ENCODE measurements at regions not wholly inside any gene's neighbourhood (a gene's known extent, or its start where the extent isn't known, plus 50 kb on each side); places are given as distances from the start of the nearest gene placed in this dataset.
"Not testable (repeated sequence)": the region's sequence is repeated elsewhere in the genome, so short reads cannot be mapped to it uniquely, and the experiment has no call there.

DNA sequence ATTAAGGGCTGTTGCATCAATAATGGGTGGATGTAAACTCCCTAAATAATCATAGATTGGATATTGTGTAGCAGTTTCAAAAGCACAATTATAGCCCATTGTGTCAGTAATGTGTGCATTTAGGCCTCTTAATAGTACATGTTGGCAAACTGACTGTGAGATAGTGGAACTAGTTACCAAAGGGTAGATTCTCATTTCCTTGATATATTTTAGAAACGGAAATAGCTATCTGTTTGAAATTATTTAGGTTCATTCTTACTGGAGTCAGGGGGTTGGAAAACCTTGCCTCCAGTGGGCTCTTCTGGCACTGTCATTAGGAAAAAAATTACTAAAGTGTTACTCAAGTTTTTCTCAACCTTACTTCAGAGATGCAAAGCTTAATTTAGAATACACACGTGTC, 1074.9 kb downstream of the PCDH17 start:
- no peak overlapping the region for H3K27ac ChIP-seq
- ATAC-seq (ENCODE audit: low FRiP score in 2 of 2): no peak
- TF ChIP-seq EP300 (IDR thresholded peaks at IDR 0.05): no peak
- TF ChIP-seq POLR2AphosphoS5 (IDR thresholded peaks at IDR 0.05): no peak
- TF ChIP-seq, protein P1, sequence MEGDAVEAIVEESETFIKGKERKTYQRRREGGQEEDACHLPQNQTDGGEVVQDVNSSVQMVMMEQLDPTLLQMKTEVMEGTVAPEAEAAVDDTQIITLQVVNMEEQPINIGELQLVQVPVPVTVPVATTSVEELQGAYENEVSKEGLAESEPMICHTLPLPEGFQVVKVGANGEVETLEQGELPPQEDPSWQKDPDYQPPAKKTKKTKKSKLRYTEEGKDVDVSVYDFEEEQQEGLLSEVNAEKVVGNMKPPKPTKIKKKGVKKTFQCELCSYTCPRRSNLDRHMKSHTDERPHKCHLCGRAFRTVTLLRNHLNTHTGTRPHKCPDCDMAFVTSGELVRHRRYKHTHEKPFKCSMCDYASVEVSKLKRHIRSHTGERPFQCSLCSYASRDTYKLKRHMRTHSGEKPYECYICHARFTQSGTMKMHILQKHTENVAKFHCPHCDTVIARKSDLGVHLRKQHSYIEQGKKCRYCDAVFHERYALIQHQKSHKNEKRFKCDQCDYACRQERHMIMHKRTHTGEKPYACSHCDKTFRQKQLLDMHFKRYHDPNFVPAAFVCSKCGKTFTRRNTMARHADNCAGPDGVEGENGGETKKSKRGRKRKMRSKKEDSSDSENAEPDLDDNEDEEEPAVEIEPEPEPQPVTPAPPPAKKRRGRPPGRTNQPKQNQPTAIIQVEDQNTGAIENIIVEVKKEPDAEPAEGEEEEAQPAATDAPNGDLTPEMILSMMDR (IDR thresholded peaks at IDR 0.05): no peak
- TF ChIP-seq POLR2A (IDR thresholded peaks at IDR 0.05): no peak
- H3K4me3 ChIP-seq: no peak overlapping the region
- 77% methylated on average over 2 of the region's 2 CpGs for WGBS, 2 donors
- no peaks in the 10 kb centered on the region for H3K4me1 ChIP-seq
- DNase-seq: no peak
- no peaks in the 10 kb centered on the region for H3K27me3 ChIP-seq
- no peaks in the 10 kb centered on the region for H3K9me3 ChIP-seq
- H3K36me3 ChIP-seq: no peaks in the 10 kb centered on the region

DNA sequence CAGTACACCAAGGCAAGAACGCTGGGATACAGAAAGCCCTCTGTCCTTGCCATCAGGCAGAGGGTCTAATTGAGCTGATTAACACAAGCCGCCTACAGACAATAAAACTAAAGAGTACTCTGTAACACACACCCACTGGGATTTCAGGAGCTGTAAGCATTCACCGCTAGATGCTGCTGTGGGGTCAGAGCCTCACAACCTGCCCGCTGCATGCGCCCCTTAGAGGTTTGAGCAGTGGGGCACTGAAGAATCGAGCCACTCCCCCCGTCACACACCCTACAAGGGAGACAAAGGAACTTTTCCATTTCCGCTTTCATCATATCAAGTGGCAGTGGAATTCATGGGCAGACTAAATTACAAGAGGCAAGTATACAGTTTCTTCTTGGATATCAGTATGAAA, 1080.6 kb downstream of the PCDH17 start:
- Histone ChIP-seq H3K27me3 (no peaks in the 10 kb centered on the region), H3K27ac (no peak overlapping the region), H3K36me3 (no peaks in the 10 kb centered on the region), H3K9me3 (no peaks in the 10 kb centered on the region), H3K4me3 (no peak overlapping the region), H3K4me1 (no peaks in the 10 kb centered on the region)
- no peak for ATAC-seq (ENCODE audit: low FRiP score in 2 of 2)
- no peak for DNase-seq
- TF ChIP-seq POLR2A (IDR thresholded peaks at IDR 0.05): no peak
- no peak for TF ChIP-seq POLR2AphosphoS5 (IDR thresholded peaks at IDR 0.05)
- no peak for TF ChIP-seq EP300 (IDR thresholded peaks at IDR 0.05)
- TF ChIP-seq, protein P1 (IDR thresholded peaks at IDR 0.05): no peak
- 79 to 88% methylated on average over 7 to 8 of the region's 8 CpGs for WGBS, 2 donors

DNA sequence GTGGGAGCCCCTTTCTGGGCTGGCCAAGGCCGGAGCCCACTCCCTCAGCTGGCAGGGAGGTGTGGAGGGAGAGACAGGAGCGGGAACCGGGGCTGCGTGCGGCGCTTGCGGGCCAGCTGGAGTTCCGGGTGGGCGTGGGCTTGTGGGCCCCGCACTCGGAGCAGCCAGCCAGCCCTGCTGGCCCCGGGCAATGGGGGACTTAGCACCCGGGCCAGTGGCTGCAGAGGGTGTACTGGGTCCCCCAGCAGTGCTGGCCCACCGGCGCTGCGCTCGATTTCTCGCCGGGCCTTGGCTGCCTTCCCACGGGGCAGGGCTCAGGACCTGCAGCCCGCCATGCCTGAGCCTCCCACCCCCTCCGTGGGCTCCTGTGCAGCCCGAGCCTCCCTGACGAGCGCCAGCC, 1082.5 kb downstream of the PCDH17 start:
- not testable (repeated sequence) for H3K27me3 ChIP-seq; H3K4me3 ChIP-seq; H3K9me3 ChIP-seq; H3K36me3 ChIP-seq; ATAC-seq (ENCODE audit: low FRiP score in 2 of 2); H3K27ac ChIP-seq; H3K4me1 ChIP-seq
- DNase-seq: peak in 1 of 2 donors; percentile 63
- WGBS, 2 donors: 96% methylated on average over 23 of the region's 25 CpGs; no CpG with 5 or more reads in 1 of the 2 donors

DNA sequence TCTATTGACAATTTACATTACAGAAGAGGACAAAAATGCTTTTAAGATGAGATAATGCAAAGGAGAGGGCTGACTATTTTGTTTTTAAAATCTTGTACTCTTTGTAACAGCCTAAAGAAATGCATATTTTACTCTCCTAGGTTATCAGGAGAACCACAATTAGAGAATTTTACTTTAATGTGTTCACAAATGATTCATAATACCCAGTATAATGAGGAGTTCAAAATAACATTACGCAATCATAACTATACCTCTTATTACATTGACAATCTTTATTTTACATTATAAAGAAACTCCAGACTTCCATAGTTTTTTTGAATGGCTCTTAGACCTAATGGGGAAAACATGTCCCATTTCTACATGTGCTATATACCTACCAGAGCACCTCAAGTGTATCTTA, 1089.7 kb downstream of the PCDH17 start:
- DNase-seq (no peak), ATAC-seq (ENCODE audit: low FRiP score in 2 of 2) (no peak)
- TF ChIP-seq, protein P1 (IDR thresholded peaks at IDR 0.05): no peak
- TF ChIP-seq POLR2A (IDR thresholded peaks at IDR 0.05) (no peak), EP300 (IDR thresholded peaks at IDR 0.05) (no peak), POLR2AphosphoS5 (IDR thresholded peaks at IDR 0.05) (no peak)
- no peaks in the 10 kb centered on the region for H3K4me1 ChIP-seq
- H3K4me3 ChIP-seq: no peak overlapping the region
- no peaks in the 10 kb centered on the region for H3K9me3 ChIP-seq
- 94 to 97% methylated on average over 1 of the region's 1 CpG for WGBS, 2 donors
- no peaks in the 10 kb centered on the region for H3K36me3 ChIP-seq
- no peak overlapping the region for H3K27ac ChIP-seq
- no peaks in the 10 kb centered on the region for H3K27me3 ChIP-seq

DNA sequence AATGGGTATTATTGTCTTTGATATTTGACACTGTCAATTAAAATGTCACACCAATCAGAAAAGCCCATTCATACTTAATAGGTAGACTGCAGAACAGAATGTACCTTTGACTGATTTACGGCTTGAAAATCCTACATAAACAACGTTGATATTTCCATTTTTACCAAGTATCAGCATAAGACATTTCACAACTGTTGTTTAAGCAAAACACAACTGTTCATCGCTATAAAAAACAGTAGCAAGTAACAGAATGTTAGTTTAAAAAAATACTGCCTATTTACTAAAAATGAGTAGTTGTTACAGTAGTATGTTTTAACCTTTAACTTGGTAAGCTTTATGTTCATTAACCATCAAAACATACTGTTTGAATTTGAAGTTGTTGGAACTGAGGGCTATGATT, 1096.6 kb downstream of the PCDH17 start:
- Histone ChIP-seq H3K4me3 (no peak overlapping the region), H3K27ac (no peak overlapping the region), H3K4me1 (no peaks in the 10 kb centered on the region), H3K27me3 (no peaks in the 10 kb centered on the region), H3K36me3 (no peaks in the 10 kb centered on the region), H3K9me3 (no peaks in the 10 kb centered on the region)
- WGBS, 2 donors: 51 to 55% methylated on average over 3 of the region's 3 CpGs
- no peak for ATAC-seq (ENCODE audit: low FRiP score in 2 of 2)
- no peak for DNase-seq
- TF ChIP-seq EP300 (IDR thresholded peaks at IDR 0.05) (no peak), POLR2A (IDR thresholded peaks at IDR 0.05) (no peak), POLR2AphosphoS5 (IDR thresholded peaks at IDR 0.05) (no peak)
- TF ChIP-seq, protein P1 (IDR thresholded peaks at IDR 0.05): no peak

Measured in upper lobe of left lung (tissue), 6 donors.